IMR-90 (cell line): ENCODE measurements at regions not wholly inside any gene's neighbourhood (a gene's known extent, or its start where the extent isn't known, plus 50 kb on each side); places are given as distances from the start of the nearest gene placed in this dataset.

Experiments
- ATAC-seq: fragments of 200-7000 bp; cut with Tn5 transposase; 2 replicates; pipeline ENCODE4 v1.9.1; 2020; ENCODE audit warnings: low read depth, mild to moderate bottlenecking, moderate library complexity
- BruUV-seq: library from RNA; stranded (reverse); fragments of 400-500 nt; replicated peaks from 2 replicates; lab custom pipeline; 2021; lab: Mats Ljungman, UMichigan
- CTCF ChIA-PET: fragments of 300-600 bp; formaldehyde crosslinking; extraction: SDS; loops from one replicate; lab custom pipeline; 2021; ENCODE audit warnings: antibody characterized with exemption; lab: Yijun Ruan, JAX
- POLR2A ChIA-PET: fragments of 300-600 bp; sonication (Branson Sonifier 250); formaldehyde crosslinking; loops from one replicate; lab custom pipeline; 2022; ENCODE audit warnings: antibody characterized with exemption; ENCODE audit not compliant: unreplicated experiment; lab: Charles Lee
- DNase-seq: peaks from one replicate; pipeline ENCODE4 v3.0.0; 2013
- H2AFZ ChIP-seq: replicated peaks from 2 replicates; pipeline ENCODE3; 2013; ENCODE audit warnings: low read length, mild to moderate bottlenecking; ENCODE audit not compliant: poor library complexity
- H2AK5ac ChIP-seq: 2 replicates; pipeline ENCODE4 v1.6.1; 2013; ENCODE audit warnings: low read depth, low read length, inconsistent platforms
- H2AK9ac ChIP-seq: replicated peaks from 2 replicates; pipeline ENCODE3; 2013; ENCODE audit warnings: mild to moderate bottlenecking, low read depth, low read length, moderate library complexity; ENCODE audit not compliant: poor library complexity
- H2BK120ac ChIP-seq: 2 replicates; pipeline ENCODE4 v1.6.1; 2013; ENCODE audit warnings: low read depth, low read length, inconsistent platforms
- H2BK15ac ChIP-seq: 3 replicates; pipeline ENCODE4 v1.6.1; 2013; ENCODE audit warnings: low read depth, low read length, inconsistent platforms
- H2BK20ac ChIP-seq: 2 replicates; pipeline ENCODE4 v1.6.1; 2013; ENCODE audit warnings: low read depth, mild to moderate bottlenecking, inconsistent platforms, low read length, moderate library complexity
- H2BK5ac ChIP-seq: 2 replicates; pipeline ENCODE4 v1.6.1; 2013; ENCODE audit warnings: mild to moderate bottlenecking, low read depth, low read length, inconsistent platforms; ENCODE audit not compliant: poor library complexity, severe bottlenecking
- H3K14ac ChIP-seq: replicated peaks from 2 replicates; pipeline ENCODE4 v1.6.1; 2013; ENCODE audit warnings: low read depth, low read length, inconsistent platforms
- H3K18ac ChIP-seq: 2 replicates; pipeline ENCODE4 v1.6.1; 2013; ENCODE audit warnings: low read depth, low read length, control low read depth
- H3K23ac ChIP-seq: 2 replicates; pipeline ENCODE4 v1.6.1; 2013; ENCODE audit warnings: low read depth, low read length, inconsistent platforms
- H3K27ac ChIP-seq: 2 replicates; pipeline ENCODE4 v1.5.1; 2013; ENCODE audit warnings: mild to moderate bottlenecking, control low read depth, low read length; ENCODE audit not compliant: insufficient read depth
- H3K27me3 ChIP-seq: 2 replicates; pipeline ENCODE4 v1.6.1; 2013; ENCODE audit warnings: low read length; ENCODE audit not compliant: control insufficient read depth, insufficient read depth
- H3K36me3 ChIP-seq: 2 replicates; pipeline ENCODE4 v1.6.1; 2013; ENCODE audit warnings: low read length, mixed read lengths; ENCODE audit not compliant: control insufficient read depth, insufficient read depth
- H3K4ac ChIP-seq: 2 replicates; pipeline ENCODE4 v1.6.1; 2013; ENCODE audit warnings: low read depth, low read length, inconsistent platforms
- H3K4me1 ChIP-seq: 2 replicates; pipeline ENCODE4 v1.6.1; 2013; ENCODE audit warnings: low read length, mixed read lengths; ENCODE audit not compliant: control insufficient read depth, insufficient read depth
- H3K4me2 ChIP-seq: 2 replicates; pipeline ENCODE4 v1.6.1; 2013; ENCODE audit warnings: low read depth, mild to moderate bottlenecking, control low read depth, low read length, moderate library complexity
- H3K4me3 ChIP-seq: 2 replicates; pipeline ENCODE4 v1.5.1; 2013; ENCODE audit warnings: low read depth, mild to moderate bottlenecking, control low read depth, low read length, moderate library complexity; ENCODE audit not compliant: insufficient read depth
- H3K56ac ChIP-seq: 2 replicates; pipeline ENCODE4 v1.6.1; 2013; ENCODE audit warnings: low read length, inconsistent platforms; ENCODE audit not compliant: insufficient read depth; ENCODE audit errors: extremely low read depth
- H3K79me1 ChIP-seq, 2 experiments: 2 replicates each; pipeline ENCODE4 v1.6.1; 2013; ENCODE audit warnings: low read length in 2 of 2, inconsistent platforms in 1 of 2, low read depth in 1 of 2
- H3K9ac ChIP-seq: 2 replicates; pipeline ENCODE4 v1.6.1; 2013; ENCODE audit warnings: low read depth, low read length, control low read depth
- H3K9me1 ChIP-seq: 2 replicates; pipeline ENCODE4 v1.6.1; 2013; ENCODE audit warnings: low read length, inconsistent platforms; ENCODE audit not compliant: insufficient read depth
- H3K9me3 ChIP-seq: 2 replicates; pipeline ENCODE4 v1.6.1; 2013; ENCODE audit warnings: low read length; ENCODE audit not compliant: control insufficient read depth, insufficient read depth
- H4K20me1 ChIP-seq: 2 replicates; pipeline ENCODE4 v1.6.1; 2013; ENCODE audit warnings: low read length, inconsistent platforms; ENCODE audit not compliant: insufficient read depth
- H4K5ac ChIP-seq: 2 replicates; pipeline ENCODE4 v1.6.1; 2013; ENCODE audit warnings: mild to moderate bottlenecking, low read depth, low read length, control low read depth
- H4K8ac ChIP-seq, 2 experiments: 2 replicates each; pipeline ENCODE4 v1.6.1; 2013; ENCODE audit warnings: low read depth in 2 of 2, low read length in 2 of 2, control low read depth in 1 of 2, inconsistent platforms in 1 of 2
- H4K91ac ChIP-seq: 2 replicates; pipeline ENCODE4 v1.6.1; 2013; ENCODE audit warnings: low read depth, low read length, inconsistent platforms; ENCODE audit not compliant: insufficient read depth
- CHD1 ChIP-seq: IDR thresholded peaks from 2 replicates; pipeline ENCODE4 v1.6.1; 2012; ENCODE audit warnings: low read depth, low read length, improper control_type of control experiment
- FOS ChIP-seq: fragments of 150-350 bp; IDR thresholded peaks from 2 replicates; pipeline ENCODE4 v1.6.1; 2016; ENCODE audit warnings: low read depth, low read length
- MXI1 ChIP-seq: IDR thresholded peaks from 2 replicates; pipeline ENCODE4 v1.6.1; 2012; ENCODE audit warnings: low read depth, mild to moderate bottlenecking, low read length, moderate library complexity, borderline replicate concordance
- NFE2L2 ChIP-seq: fragments of 150-350 bp; IDR thresholded peaks from 2 replicates; pipeline ENCODE4 v1.6.1; 2016; ENCODE audit warnings: low read depth, mild to moderate bottlenecking, low read length
- RAD21 ChIP-seq: IDR thresholded peaks from 2 replicates; pipeline ENCODE4 v1.6.1; 2012; ENCODE audit warnings: low read length, improper control_type of control experiment
- USF2 ChIP-seq: fragments of 150-350 bp; IDR thresholded peaks from 2 replicates; pipeline ENCODE4 v1.6.1; 2017; ENCODE audit warnings: mild to moderate bottlenecking, antibody characterized with exemption, low read length, low read depth
- WGBS, 2 experiments: methylation state at CpG; one replicate each; pipeline versions ENCODE4 v1.1.5 to v1.1.7; 2013; ENCODE audit warnings: missing lambda C conversion rate in 2 of 2; ENCODE audit not compliant: insufficient read length in 1 of 2; ENCODE audit errors: extremely low coverage in 2 of 2; 5-methylcytosine and 5-hydroxymethylcytosine counted together
- dilution Hi-C: fragments of 300-500 bp; cut with HindIII; formaldehyde crosslinking; loops from one replicate; pipeline ENCODE4 v1.14.3; 2018; ENCODE audit warnings: low sequenced_read_pairs; ENCODE audit not compliant: unreplicated experiment
- in situ Hi-C: fragments of 300-500 bp; cut with MboI; formaldehyde crosslinking; loops from 3 replicates; pipeline ENCODE4 v1.14.3; 2019; ENCODE audit warnings: low sequenced_read_pairs, inconsistent platforms, mixed read lengths
- intact Hi-C: fragments of 100-400 bp; cut with micrococcal nuclease; formaldehyde crosslinking; loops from 2 replicates; pipeline ENCODE4 v1.10.0; 2022
- TF ChIP-seq, protein P1 (sequence below): conservative IDR thresholded peaks from 2 replicates; pipeline ENCODE4 v1.5.1; 2012; ENCODE audit warnings: mild to moderate bottlenecking, low read depth, low read length, improper control_type of control experiment

DNA sequence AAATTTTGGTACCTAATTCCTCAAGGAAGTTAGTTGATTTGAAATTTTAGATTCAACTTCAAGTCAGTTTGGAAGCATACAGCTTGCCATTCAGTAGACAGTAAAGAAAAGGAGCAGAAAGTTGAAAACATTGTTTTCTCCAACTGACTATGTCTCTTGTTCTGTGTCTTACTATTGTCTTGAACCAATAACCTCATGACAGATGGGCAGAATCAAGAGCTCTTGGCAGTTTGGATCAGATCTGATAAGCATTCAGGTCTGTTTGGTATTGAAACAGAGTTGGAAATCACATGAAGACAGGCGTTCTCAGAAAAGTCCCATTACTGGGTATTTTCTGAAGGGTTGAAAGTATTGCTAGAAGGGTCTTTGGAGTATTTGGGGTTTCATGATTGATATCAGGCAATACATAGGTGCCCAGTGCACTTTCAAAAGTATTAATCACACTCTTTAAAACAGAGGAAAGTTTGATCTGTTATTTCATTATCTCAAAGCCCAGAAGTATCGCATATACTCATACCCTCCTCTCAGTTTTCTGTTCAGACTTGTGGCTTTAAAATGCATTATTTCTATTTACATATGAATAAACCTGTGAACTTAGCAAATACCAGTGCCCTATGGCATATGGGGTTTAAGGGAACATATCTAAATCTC lies 428.4 kb upstream of the ZEB2 start:
- WGBS, 2 experiments: no CpG with 5 or more reads among the region's 2 CpGs
- Histone ChIP-seq H2BK15ac (0 out of 3 replicates have a peak overlapping the region, but pooled peaks have one; percentile 27), H3K79me1 (no peaks in the 10 kb centered on the region), H3K56ac (no peak overlapping the region), H3K4me1 (peaks cover under 1% of the 10 kb centered on the region; the same call in 1 of the 2 replicates), H2AK5ac (no peak overlapping the region), H2BK20ac (no peak overlapping the region), H2BK120ac (no peak overlapping the region), H2AK9ac (no peak overlapping the region), H3K18ac (no peak overlapping the region), H3K4me2 (no peak overlapping the region), H2BK5ac (no peak overlapping the region), H3K27ac (no peak overlapping the region), H3K9ac (no peak overlapping the region), H3K9me1 (peaks cover 7% of the 10 kb centered on the region), H3K27me3 (no peaks in the 10 kb centered on the region), H3K9me3 (no peaks in the 10 kb centered on the region), H2AFZ (no peak overlapping the region), H4K91ac (no peak overlapping the region), H3K4me3 (no peak overlapping the region), H3K23ac (no peak overlapping the region), H3K4ac (no peak overlapping the region), H4K8ac (no peak overlapping the region), H4K5ac (no peak overlapping the region), H3K36me3 (no peaks in the 10 kb centered on the region), H4K20me1 (no peaks in the 10 kb centered on the region), H3K14ac (no peak overlapping the region)
- intact Hi-C loops (no loop called here), in situ Hi-C loops (no loop called here), dilution Hi-C loops (no loop called here)
- ChIA-PET CTCF (interaction anchor here (0.6 kb wide), 1 partner anchor 543 kb away, joined by 3 read pairs; no protein-coding TSS in a partner anchor), POLR2A (no interaction called here)
- no peak for DNase-seq
- no peak for ATAC-seq
- TF ChIP-seq, protein P1, sequence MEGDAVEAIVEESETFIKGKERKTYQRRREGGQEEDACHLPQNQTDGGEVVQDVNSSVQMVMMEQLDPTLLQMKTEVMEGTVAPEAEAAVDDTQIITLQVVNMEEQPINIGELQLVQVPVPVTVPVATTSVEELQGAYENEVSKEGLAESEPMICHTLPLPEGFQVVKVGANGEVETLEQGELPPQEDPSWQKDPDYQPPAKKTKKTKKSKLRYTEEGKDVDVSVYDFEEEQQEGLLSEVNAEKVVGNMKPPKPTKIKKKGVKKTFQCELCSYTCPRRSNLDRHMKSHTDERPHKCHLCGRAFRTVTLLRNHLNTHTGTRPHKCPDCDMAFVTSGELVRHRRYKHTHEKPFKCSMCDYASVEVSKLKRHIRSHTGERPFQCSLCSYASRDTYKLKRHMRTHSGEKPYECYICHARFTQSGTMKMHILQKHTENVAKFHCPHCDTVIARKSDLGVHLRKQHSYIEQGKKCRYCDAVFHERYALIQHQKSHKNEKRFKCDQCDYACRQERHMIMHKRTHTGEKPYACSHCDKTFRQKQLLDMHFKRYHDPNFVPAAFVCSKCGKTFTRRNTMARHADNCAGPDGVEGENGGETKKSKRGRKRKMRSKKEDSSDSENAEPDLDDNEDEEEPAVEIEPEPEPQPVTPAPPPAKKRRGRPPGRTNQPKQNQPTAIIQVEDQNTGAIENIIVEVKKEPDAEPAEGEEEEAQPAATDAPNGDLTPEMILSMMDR: no peak
- TF ChIP-seq USF2 (no peak), MXI1 (no peak), FOS (no peak), CHD1 (no peak), RAD21 (no peak), NFE2L2 (no peak)
- BruUV-seq: no TSS peak
